H9 (cell line): ENCODE measurements at regions not wholly inside any gene's neighbourhood (a gene's known extent, or its start where the extent isn't known, plus 50 kb on each side); places are given as distances from the start of the nearest gene placed in this dataset.

Experiments used
- DNase-seq: peaks from one replicate; pipeline ENCODE4 v3.0.0-alpha.2; 2017
- H2AFZ ChIP-seq: one replicate; pipeline ENCODE4 v1.6.1; 2013; ENCODE audit warnings: mild to moderate bottlenecking, low read length, control low read depth, moderate library complexity
- H2AK5ac ChIP-seq: 2 replicates; pipeline ENCODE4 v1.6.1; 2013; ENCODE audit warnings: low read length, control low read depth, mixed read lengths; ENCODE audit not compliant: insufficient read length
- H2BK120ac ChIP-seq: one replicate; pipeline ENCODE4 v1.6.1; 2013; ENCODE audit warnings: low read depth, mild to moderate bottlenecking, low read length, control low read depth, inconsistent platforms; ENCODE audit not compliant: poor library complexity, severe bottlenecking
- H2BK12ac ChIP-seq: 2 replicates; pipeline ENCODE4 v1.6.1; 2013; ENCODE audit warnings: low read length, control low read depth, mixed read lengths, low read depth; ENCODE audit not compliant: insufficient read length
- H2BK15ac ChIP-seq: 2 replicates; pipeline ENCODE4 v1.6.1; 2013; ENCODE audit warnings: low read depth, low read length, control low read depth
- H2BK20ac ChIP-seq: one replicate; pipeline ENCODE4 v1.6.1; 2013; ENCODE audit warnings: low read depth, mild to moderate bottlenecking, low read length, control low read depth, inconsistent platforms; ENCODE audit not compliant: poor library complexity, severe bottlenecking
- H2BK5ac ChIP-seq: 2 replicates; pipeline ENCODE4 v1.6.1; 2013; ENCODE audit warnings: low read length, control low read depth, mixed read lengths; ENCODE audit not compliant: insufficient read length
- H3K14ac ChIP-seq: 2 replicates; pipeline ENCODE4 v1.6.1; 2013; ENCODE audit warnings: low read length, control low read depth; ENCODE audit not compliant: insufficient read depth
- H3K18ac ChIP-seq: 2 replicates; pipeline ENCODE4 v1.6.1; 2013; ENCODE audit warnings: low read depth, mild to moderate bottlenecking, mixed read lengths, low read length, control low read depth; ENCODE audit not compliant: insufficient read length
- H3K23ac ChIP-seq: 2 replicates; pipeline ENCODE4 v1.6.1; 2013; ENCODE audit warnings: low read length, control low read depth, mixed read lengths, low read depth; ENCODE audit not compliant: insufficient read length
- H3K23me2 ChIP-seq: 2 replicates; pipeline ENCODE4 v1.6.1; 2013; ENCODE audit warnings: low read depth, mild to moderate bottlenecking, mixed read lengths, low read length, control low read depth; ENCODE audit not compliant: insufficient read length, poor library complexity, severe bottlenecking
- H3K27ac ChIP-seq: 2 replicates; pipeline ENCODE4 v1.5.1; 2013; ENCODE audit warnings: low read length, control low read depth, mixed read lengths, low read depth; ENCODE audit not compliant: insufficient read length
- H3K27me3 ChIP-seq: 2 replicates; pipeline ENCODE4 v1.6.1; 2013; ENCODE audit warnings: low read length, control low read depth, inconsistent platforms; ENCODE audit not compliant: insufficient read depth
- H3K4ac ChIP-seq: 2 replicates; pipeline ENCODE4 v1.6.1; 2013; ENCODE audit warnings: low read depth, mild to moderate bottlenecking, control low read depth, inconsistent platforms, low read length, moderate library complexity
- H3K4me1 ChIP-seq: 2 replicates; pipeline ENCODE4 v1.6.1; 2013; ENCODE audit warnings: low read length, control low read depth, inconsistent platforms; ENCODE audit not compliant: insufficient read depth
- H3K4me2 ChIP-seq: 2 replicates; pipeline ENCODE4 v1.6.1; 2013; ENCODE audit warnings: low read length, control low read depth, mixed read lengths; ENCODE audit not compliant: insufficient read length, insufficient read depth
- H3K56ac ChIP-seq: 2 replicates; pipeline ENCODE4 v1.6.1; 2013; ENCODE audit warnings: low read depth, mild to moderate bottlenecking, mixed read lengths, low read length, control low read depth; ENCODE audit not compliant: insufficient read length
- H3K79me1 ChIP-seq: 2 replicates; pipeline ENCODE4 v1.6.1; 2013; ENCODE audit warnings: low read depth, mild to moderate bottlenecking, moderate library complexity, low read length, control low read depth, inconsistent platforms; ENCODE audit not compliant: insufficient read depth, poor library complexity, severe bottlenecking
- H3K79me2 ChIP-seq: 2 replicates; pipeline ENCODE4 v1.6.1; 2013; ENCODE audit warnings: low read length, control low read depth, inconsistent platforms; ENCODE audit not compliant: insufficient read depth
- H3K9ac ChIP-seq: 2 replicates; pipeline ENCODE4 v1.6.1; 2013; ENCODE audit warnings: low read length, control low read depth, mixed read lengths; ENCODE audit not compliant: insufficient read length; ENCODE audit errors: extremely low read depth
- H3K9me3 ChIP-seq: one replicate; pipeline ENCODE4 v1.6.1; 2013; ENCODE audit warnings: low read depth, low read length, inconsistent platforms; ENCODE audit not compliant: control insufficient read depth
- H3T11ph ChIP-seq: one replicate; pipeline ENCODE4 v1.6.1; 2013; ENCODE audit warnings: mild to moderate bottlenecking, low read length, control low read depth, inconsistent platforms
- H4K20me1 ChIP-seq: one replicate; pipeline ENCODE4 v1.6.1; 2013; ENCODE audit not compliant: control insufficient read depth, insufficient read length, insufficient read depth
- H4K5ac ChIP-seq: 2 replicates; pipeline ENCODE4 v1.6.1; 2013; ENCODE audit warnings: low read depth, mild to moderate bottlenecking, mixed read lengths, low read length, control low read depth; ENCODE audit not compliant: insufficient read length
- H4K8ac ChIP-seq: replicated peaks from 2 replicates; pipeline ENCODE4 v1.6.1; 2013; ENCODE audit warnings: low read length, control low read depth, mixed read lengths, low read depth; ENCODE audit not compliant: insufficient read length
- H4K91ac ChIP-seq: 2 replicates; pipeline ENCODE4 v1.6.1; 2013; ENCODE audit warnings: low read depth, mild to moderate bottlenecking, moderate library complexity, mixed read lengths, low read length, control low read depth; ENCODE audit not compliant: insufficient read length
- H3K27ac Mint-ChIP-seq, 3 experiments: 2 replicates in 2 of 3; 3 replicates in 1 of 3; pipeline ENCODE4 v1.8.0; 2020 to 2021; ENCODE audit warnings: mixed read lengths in 3 of 3, mild to moderate bottlenecking in 1 of 3, moderate library complexity in 1 of 3
- H3K27me3 Mint-ChIP-seq: 2 replicates; pipeline ENCODE4 v1.8.0; 2021; ENCODE audit warnings: low read depth, mild to moderate bottlenecking, moderate library complexity, mixed read lengths
- H3K36me3 Mint-ChIP-seq, 3 experiments: 2 replicates in 2 of 3; 3 replicates in 1 of 3; pipeline ENCODE4 v1.8.0; 2020 to 2021; ENCODE audit warnings: low read depth in 3 of 3, mixed read lengths in 3 of 3; ENCODE audit not compliant: insufficient read depth in 1 of 3
- H3K4me1 Mint-ChIP-seq, 2 experiments: 2 replicates each; pipeline ENCODE4 v1.8.0; 2020; ENCODE audit warnings: mixed read lengths in 2 of 2
- H3K4me3 Mint-ChIP-seq, 2 experiments: 2 replicates in 1 of 2; 3 replicates in 1 of 2; pipeline ENCODE4 v1.8.0; 2020 to 2021; ENCODE audit warnings: mild to moderate bottlenecking in 2 of 2, mixed read lengths in 2 of 2, moderate library complexity in 1 of 2
- H3K9me3 Mint-ChIP-seq, 2 experiments: 2 replicates in 1 of 2; 3 replicates in 1 of 2; pipeline ENCODE4 v1.8.0; 2020; ENCODE audit warnings: mild to moderate bottlenecking in 2 of 2, mixed read lengths in 2 of 2, moderate library complexity in 1 of 2
- CTCF ChIP-seq: fragments of 200-600 bp; sonication (generic); conservative IDR thresholded peaks from 3 replicates; pipeline ENCODE4 v1.8.0; 2021; ENCODE audit warnings: antibody characterized with exemption, mild to moderate bottlenecking
- WGBS: extraction: QIAGEN DNeasy Blood & Tissue Kit; methylation state at CpG from one replicate; pipeline ENCODE4 v1.1.7; 2013; ENCODE audit warnings: missing lambda C conversion rate, low lambda C conversion rate, mixed read lengths; ENCODE audit not compliant: insufficient read length; ENCODE audit errors: extremely low coverage; 5-methylcytosine and 5-hydroxymethylcytosine counted together

GRCh38 chrX:115366535-115366934 is 77.0 kb downstream of the LUZP4 start:
- Histone ChIP-seq H4K91ac (no peak overlapping the region), H3K4me2 (no peak overlapping the region), H2AK5ac (no peak overlapping the region), H3K9ac (no peak overlapping the region), H3K14ac (no peak overlapping the region), H3K9me3 (no peaks in the 10 kb centered on the region), H3K27ac (no peak overlapping the region), H4K5ac (no peak overlapping the region), H3T11ph (no peak overlapping the region), H3K56ac (no peak overlapping the region), H2BK20ac (no peak overlapping the region), H2BK120ac (no peak overlapping the region), H3K79me1 (no peaks in the 10 kb centered on the region), H3K79me2 (no peaks in the 10 kb centered on the region), H3K18ac (no peak overlapping the region), H3K23me2 (no peaks in the 10 kb centered on the region), H3K27me3 (no peaks in the 10 kb centered on the region), H2BK15ac (no peak overlapping the region), H4K20me1 (no peaks in the 10 kb centered on the region), H3K23ac (no peak overlapping the region), H3K4me1 (no peaks in the 10 kb centered on the region), H2BK5ac (no peak overlapping the region), H2AFZ (no peak overlapping the region), H4K8ac (no peak overlapping the region), H2BK12ac (no peak overlapping the region), H3K4ac (no peak overlapping the region)
- no CpG with 5 or more reads among the region's 1 CpG for WGBS
- peaks cover 5 to 7% of the 10 kb centered on the region in 2 experiments; a peak in 3 of 4 replicates for H3K4me1 Mint-ChIP-seq
- H3K9me3 Mint-ChIP-seq, result peaks cover 3 to 4% of the 10 kb centered on the region in 2 experiments; a peak in 1 of 5 replicates
- peaks cover 10% of the 10 kb centered on the region for H3K27me3 Mint-ChIP-seq
- peaks cover 0 to 5% (median 0%) of the 10 kb centered on the region in 3 experiments; a peak in 2 of 7 replicates for H3K36me3 Mint-ChIP-seq
- H3K27ac Mint-ChIP-seq, result no peak overlapping the region
- no peak for DNase-seq
- no peak for TF ChIP-seq CTCF
- H3K4me3 Mint-ChIP-seq, result no peak overlapping the region
